HG03139 (cell line): ENCODE measurements at regions not wholly inside any gene's neighbourhood (a gene's known extent, or its start where the extent isn't known, plus 50 kb on each side); places are given as distances from the start of the nearest gene placed in this dataset.
A peak's percentile ranks its signal among the peaks of the same experiment; 100 is the strongest.
"Not testable (repeated sequence)": the region's sequence is repeated elsewhere in the genome, so short reads cannot be mapped to it uniquely, and the experiment has no call there.

ENCODE experiments used
- ATAC-seq: cut with Tn5 transposase; IDR thresholded peaks from one replicate; pipeline ENCODE4 v1.9.1; 2021; ENCODE audit not compliant: unreplicated experiment

- ATAC-seq, result no peak
Measured at GRCh38 chr6:151671195-151671594, 136.3 kb upstream of the ESR1 start.

GRCh38 chr6:151674578-151674977 is 132.9 kb upstream of the ESR1 start:
- no peak for ATAC-seq

GRCh38 chr6:151675746-151676459 is 131.6 kb upstream of the ESR1 start:
- peak; percentile 79 for ATAC-seq

GRCh38 chr6:151676460-151676945 is 131.0 kb upstream of the ESR1 start:
- no peak for ATAC-seq

- ATAC-seq, result no peak
Measured at GRCh38 chr6:151677404-151677803, 130.1 kb upstream of the ESR1 start.

- no peak for ATAC-seq
Measured at GRCh38 chr6:151679081-151679480, 128.4 kb upstream of the ESR1 start.

GRCh38 chr6:151679941-151680340 is 127.5 kb upstream of the ESR1 start:
- ATAC-seq, result no peak

GRCh38 chr6:151680846-151681432 is 126.5 kb upstream of the ESR1 start:
- ATAC-seq, result no peak

- ATAC-seq, result no peak
Measured at GRCh38 chr6:151681433-151682059, 125.9 kb upstream of the ESR1 start.

- no peak for ATAC-seq
Measured at GRCh38 chr6:151682251-151682650, 125.2 kb upstream of the ESR1 start.

GRCh38 chr6:151682922-151683321 is 124.6 kb upstream of the ESR1 start:
- ATAC-seq, result no peak

GRCh38 chr6:151683381-151683780 is 124.1 kb upstream of the ESR1 start:
- no peak for ATAC-seq

- no peak for ATAC-seq
Measured at GRCh38 chr6:151689499-151690201, 117.8 kb upstream of the ESR1 start.

- ATAC-seq, result no peak
Measured at GRCh38 chr6:151690303-151690702, 117.2 kb upstream of the ESR1 start.

GRCh38 chr6:151690768-151691562 is 116.5 kb upstream of the ESR1 start:
- peak; percentile 97 for ATAC-seq

GRCh38 chr6:151692216-151692615 is 115.3 kb upstream of the ESR1 start:
- ATAC-seq, result no peak

GRCh38 chr6:151693366-151693765 is 114.1 kb upstream of the ESR1 start:
- ATAC-seq, result no peak

- no peak for ATAC-seq
Measured at GRCh38 chr6:151695156-151695555, 112.3 kb upstream of the ESR1 start.

- not testable (repeated sequence) for ATAC-seq
Measured at GRCh38 chr6:151696302-151696701, 111.2 kb upstream of the ESR1 start.

GRCh38 chr6:151698931-151699700 is 108.4 kb upstream of the ESR1 start:
- no peak for ATAC-seq
